GM10266 (cell line): ENCODE measurements at regions not wholly inside any gene's neighbourhood (a gene's known extent, or its start where the extent isn't known, plus 50 kb on each side); places are given as distances from the start of the nearest gene placed in this dataset.

Source experiments
- DNase-seq: peaks from one replicate; pipeline ENCODE4 v3.0.0; 2012; ENCODE audit errors: extremely low spot score
- CTCF ChIP-seq: IDR thresholded peaks from 2 replicates; pipeline ENCODE4 v1.5.1; 2012; ENCODE audit warnings: mild to moderate bottlenecking, low read depth; ENCODE audit not compliant: control insufficient read depth, insufficient read depth; ENCODE audit errors: missing control alignments

GRCh38 chr10:83937161-83937560, 202.1 kb upstream of the GHITM start:
- no peak for DNase-seq
- TF ChIP-seq CTCF: no peak

- no peak for TF ChIP-seq CTCF
Observed at GRCh38 chr10:83937826-83938225, 201.5 kb upstream of the GHITM start.

DNA sequence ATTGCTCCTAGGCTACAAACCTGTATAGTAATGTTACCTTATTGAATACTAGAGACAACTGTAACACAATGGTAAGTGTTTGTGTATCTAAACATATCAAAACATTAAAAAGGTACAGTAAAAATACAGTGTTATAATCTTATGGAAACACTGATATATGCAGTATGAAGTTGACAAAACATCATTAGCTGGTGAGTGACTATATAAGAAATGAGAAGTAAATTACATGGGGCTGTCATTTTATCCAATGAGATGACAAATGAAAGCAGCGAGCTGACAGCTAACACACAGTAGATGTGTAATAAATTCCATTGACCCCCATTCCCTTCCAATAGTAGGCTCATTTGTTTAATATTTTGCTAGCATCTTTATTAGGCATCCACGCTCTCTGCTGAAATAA, 198.1 kb upstream of the GHITM start:
- no peak for DNase-seq
- no peak for TF ChIP-seq CTCF

More at GRCh38 chr10:83937826-83938225, 201.5 kb upstream of the GHITM start:
- no peak for DNase-seq

GRCh38 chr10:83942410-83942809, 196.9 kb upstream of the GHITM start:
- TF ChIP-seq CTCF: no peak
- no peak for DNase-seq

- no peak for TF ChIP-seq CTCF
- no peak for DNase-seq
Observed at GRCh38 chr10:83943049-83943448, 196.3 kb upstream of the GHITM start.

DNA sequence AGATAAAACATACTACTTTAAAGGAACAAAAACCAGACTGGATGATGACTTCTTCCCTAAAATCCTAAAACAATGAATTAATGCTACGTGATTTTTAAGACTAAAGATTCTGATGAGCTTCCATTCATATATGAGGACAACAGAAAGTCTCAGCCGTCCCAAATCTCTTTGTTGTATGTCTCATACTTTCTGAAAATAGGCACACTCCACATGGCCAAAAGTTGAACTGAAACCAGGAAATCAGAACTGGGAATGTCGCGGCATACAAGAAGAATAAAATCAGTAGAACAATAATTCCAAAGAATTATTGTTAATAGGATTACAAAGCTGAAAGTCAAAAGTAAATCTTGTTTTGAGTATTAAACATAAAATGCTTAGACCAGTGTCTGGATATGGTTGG, 195.4 kb upstream of the GHITM start:
- TF ChIP-seq CTCF: no peak
- no peak for DNase-seq

DNA sequence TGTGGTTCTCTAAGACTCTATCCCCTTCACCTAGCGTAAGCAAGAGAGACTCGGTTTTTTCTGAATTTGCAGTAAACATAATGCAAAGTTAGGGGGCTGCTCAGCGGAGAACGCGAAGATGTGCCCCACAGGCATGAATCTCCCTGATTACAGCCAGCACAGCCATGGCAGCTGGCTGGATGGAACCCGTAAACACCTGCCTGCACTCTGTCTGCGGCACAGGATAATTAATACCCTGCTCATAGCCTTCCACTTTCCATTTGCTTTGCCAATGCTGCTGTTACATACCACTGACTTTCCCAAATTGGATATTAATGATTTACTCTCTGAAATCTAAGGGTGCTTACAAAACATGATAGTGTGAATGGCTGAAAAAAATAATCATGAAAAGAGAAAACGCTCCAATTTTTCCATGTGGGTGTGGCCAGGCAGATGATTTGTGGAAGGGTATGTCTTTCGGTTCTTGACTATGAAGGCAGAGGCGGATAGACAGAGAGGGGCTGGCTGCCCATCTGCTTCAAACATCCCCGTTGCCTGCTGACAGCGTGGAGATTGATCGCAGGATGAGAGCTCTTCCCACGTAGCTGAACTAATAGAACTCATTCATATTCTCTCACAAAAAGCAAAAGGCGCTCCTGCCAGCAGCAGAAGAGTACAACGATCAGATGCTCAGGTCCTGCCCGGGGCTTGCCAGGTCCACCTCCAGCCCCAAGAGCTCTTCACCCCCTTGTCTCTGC, 193.2 kb upstream of the GHITM start:
- TF ChIP-seq CTCF: no peak
- DNase-seq: no peak
